ENCODE measurements at regions not wholly inside any gene's neighbourhood (a gene's known extent, or its start where the extent isn't known, plus 50 kb on each side); places are given as distances from the start of the nearest gene placed in this dataset.

DNA sequence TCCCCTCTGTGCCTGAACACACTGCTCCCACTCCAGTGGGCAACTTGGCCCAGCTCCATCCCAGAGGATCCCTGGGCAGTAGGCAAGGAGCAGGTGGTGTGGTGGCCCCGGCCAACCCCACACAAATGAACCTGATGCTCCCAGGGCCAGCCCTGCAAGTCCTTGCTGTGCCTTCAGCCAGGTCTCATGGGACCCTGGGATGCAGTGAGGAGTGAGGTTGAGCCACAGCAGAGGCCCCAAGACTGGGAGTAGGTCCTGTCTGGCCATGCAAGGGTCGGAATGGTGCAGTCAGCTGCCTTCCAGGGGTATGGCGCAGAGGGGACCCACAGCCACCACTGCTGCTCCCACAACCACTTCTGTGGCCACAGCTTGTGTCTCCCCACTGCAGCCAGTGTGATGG is 234.5 kb upstream of the DKK2 start:
- TF ChIP-seq, protein P1, sequence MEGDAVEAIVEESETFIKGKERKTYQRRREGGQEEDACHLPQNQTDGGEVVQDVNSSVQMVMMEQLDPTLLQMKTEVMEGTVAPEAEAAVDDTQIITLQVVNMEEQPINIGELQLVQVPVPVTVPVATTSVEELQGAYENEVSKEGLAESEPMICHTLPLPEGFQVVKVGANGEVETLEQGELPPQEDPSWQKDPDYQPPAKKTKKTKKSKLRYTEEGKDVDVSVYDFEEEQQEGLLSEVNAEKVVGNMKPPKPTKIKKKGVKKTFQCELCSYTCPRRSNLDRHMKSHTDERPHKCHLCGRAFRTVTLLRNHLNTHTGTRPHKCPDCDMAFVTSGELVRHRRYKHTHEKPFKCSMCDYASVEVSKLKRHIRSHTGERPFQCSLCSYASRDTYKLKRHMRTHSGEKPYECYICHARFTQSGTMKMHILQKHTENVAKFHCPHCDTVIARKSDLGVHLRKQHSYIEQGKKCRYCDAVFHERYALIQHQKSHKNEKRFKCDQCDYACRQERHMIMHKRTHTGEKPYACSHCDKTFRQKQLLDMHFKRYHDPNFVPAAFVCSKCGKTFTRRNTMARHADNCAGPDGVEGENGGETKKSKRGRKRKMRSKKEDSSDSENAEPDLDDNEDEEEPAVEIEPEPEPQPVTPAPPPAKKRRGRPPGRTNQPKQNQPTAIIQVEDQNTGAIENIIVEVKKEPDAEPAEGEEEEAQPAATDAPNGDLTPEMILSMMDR (IDR thresholded peaks at IDR 0.05 in 8 of 11, conservative IDR thresholded peaks at IDR 0.05 in 3 of 11), result no peak
- TF ChIP-seq POLR2A (IDR thresholded peaks at IDR 0.05) (no peak), POLR2AphosphoS5 (IDR thresholded peaks at IDR 0.05) (no peak)
